GM18499 (cell line): ENCODE measurements at regions not wholly inside any gene's neighbourhood (a gene's known extent, or its start where the extent isn't known, plus 50 kb on each side); places are given as distances from the start of the nearest gene placed in this dataset.
"Not testable (repeated sequence)": the region's sequence is repeated elsewhere in the genome, so short reads cannot be mapped to it uniquely, and the experiment has no call there.

Experiments
- ATAC-seq: cut with Tn5 transposase; IDR thresholded peaks from one replicate; pipeline ENCODE4 v1.9.1; 2021; ENCODE audit warnings: moderate number of reproducible peaks; ENCODE audit not compliant: insufficient read depth, unreplicated experiment

- peak; percentile 99 for ATAC-seq
Measured at GRCh38 chr4:84235126-84235944, 263.8 kb downstream of the NKX6-1 start.

- no peak for ATAC-seq
Measured at GRCh38 chr4:84232309-84233095, 266.6 kb downstream of the NKX6-1 start.

GRCh38 chr4:84231539-84232055 lies 267.5 kb downstream of the NKX6-1 start:
- no peak for ATAC-seq

GRCh38 chr4:84224522-84224921 lies 274.6 kb downstream of the NKX6-1 start:
- no peak for ATAC-seq

GRCh38 chr4:84221704-84222103 lies 277.4 kb downstream of the NKX6-1 start:
- no peak for ATAC-seq

- ATAC-seq, result no peak
Measured at GRCh38 chr4:84220990-84221389, 278.1 kb downstream of the NKX6-1 start.

- ATAC-seq, result no peak
Measured at GRCh38 chr4:84219656-84220055, 279.4 kb downstream of the NKX6-1 start.

- no peak for ATAC-seq
Measured at GRCh38 chr4:84218031-84218430, 281.1 kb downstream of the NKX6-1 start.

- no peak for ATAC-seq
Measured at GRCh38 chr4:84215217-84215616, 283.9 kb downstream of the NKX6-1 start.

- not testable (repeated sequence) for ATAC-seq
Measured at GRCh38 chr4:84206226-84206625, 292.9 kb downstream of the NKX6-1 start.

- no peak for ATAC-seq
Measured at GRCh38 chr4:84189144-84189543, 309.9 kb downstream of the NKX6-1 start.

GRCh38 chr4:84179409-84179808 lies 319.7 kb downstream of the NKX6-1 start:
- no peak for ATAC-seq

GRCh38 chr4:84177831-84178542 lies 321.1 kb downstream of the NKX6-1 start:
- no peak for ATAC-seq

- ATAC-seq, result no peak
Measured at GRCh38 chr4:84176016-84176415, 323.1 kb downstream of the NKX6-1 start.

GRCh38 chr4:84171871-84172270 lies 327.2 kb downstream of the NKX6-1 start:
- no peak for ATAC-seq

- no peak for ATAC-seq
Measured at GRCh38 chr4:84167564-84167963, 331.5 kb downstream of the NKX6-1 start.

- no peak for ATAC-seq
Measured at GRCh38 chr4:84167093-84167492, 332.0 kb downstream of the NKX6-1 start.

- ATAC-seq, result no peak
Measured at GRCh38 chr4:84166486-84166885, 332.6 kb downstream of the NKX6-1 start.

- no peak for ATAC-seq
Measured at GRCh38 chr4:84164201-84164600, 334.9 kb downstream of the NKX6-1 start.

- no peak for ATAC-seq
Measured at GRCh38 chr4:84159762-84160161, 339.3 kb downstream of the NKX6-1 start.

GRCh38 chr4:84158670-84159069 lies 340.4 kb downstream of the NKX6-1 start:
- no peak for ATAC-seq
